CMK (cell line): ENCODE measurements at regions not wholly inside any gene's neighbourhood (a gene's known extent, or its start where the extent isn't known, plus 50 kb on each side); places are given as distances from the start of the nearest gene placed in this dataset.

Experiments
- DNase-seq: peaks from one replicate; pipeline ENCODE4 v3.0.0-alpha.2; 2010; ENCODE audit warnings: low read depth

DNA sequence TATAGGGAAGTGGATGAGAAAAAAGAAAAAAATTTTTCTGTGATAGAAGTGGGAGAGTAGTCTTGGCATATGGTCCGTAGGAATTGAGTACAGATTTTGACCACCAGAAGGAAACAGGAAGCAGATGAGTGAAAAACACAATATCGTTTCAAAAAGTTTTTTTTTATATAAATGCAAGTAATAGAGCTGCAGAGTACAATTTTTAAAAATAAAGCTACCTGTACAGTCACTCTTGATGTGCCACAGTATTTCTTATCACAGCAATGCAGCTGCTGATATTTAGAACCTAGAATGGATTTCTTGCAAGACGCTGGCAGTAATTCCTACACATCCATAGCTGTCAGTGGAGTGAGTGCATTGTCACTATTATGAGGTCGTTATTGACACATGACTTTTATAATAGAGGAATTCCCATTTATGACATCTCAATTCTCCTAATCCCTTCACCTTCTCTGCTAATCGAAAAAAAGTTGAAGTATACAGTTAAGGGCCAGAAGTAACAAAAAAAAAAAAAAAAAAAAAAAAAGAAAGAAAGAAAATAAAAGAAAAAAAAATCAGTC lies 477.7 kb downstream of the TAF11L14 start:
- DNase-seq, result no peak

DNA sequence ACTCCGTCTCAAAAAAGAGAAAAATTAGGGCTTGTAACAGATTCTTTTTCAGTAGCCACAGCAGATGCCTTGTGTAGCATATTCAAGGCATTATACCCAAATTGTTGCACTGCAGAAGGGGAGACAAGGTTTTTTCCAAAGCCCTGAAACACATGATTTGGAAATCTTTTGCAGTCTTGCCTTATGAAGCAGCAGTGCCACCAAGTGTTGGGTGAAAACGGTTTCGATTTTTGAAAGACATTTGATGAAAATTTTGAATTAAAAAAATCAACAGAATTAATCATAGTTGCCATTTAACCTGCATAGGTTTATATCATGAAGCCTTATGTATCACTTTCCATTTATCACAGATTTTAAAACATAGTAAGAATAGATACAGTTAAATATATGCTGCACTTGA lies 479.5 kb downstream of the TAF11L14 start:
- no peak for DNase-seq

DNA sequence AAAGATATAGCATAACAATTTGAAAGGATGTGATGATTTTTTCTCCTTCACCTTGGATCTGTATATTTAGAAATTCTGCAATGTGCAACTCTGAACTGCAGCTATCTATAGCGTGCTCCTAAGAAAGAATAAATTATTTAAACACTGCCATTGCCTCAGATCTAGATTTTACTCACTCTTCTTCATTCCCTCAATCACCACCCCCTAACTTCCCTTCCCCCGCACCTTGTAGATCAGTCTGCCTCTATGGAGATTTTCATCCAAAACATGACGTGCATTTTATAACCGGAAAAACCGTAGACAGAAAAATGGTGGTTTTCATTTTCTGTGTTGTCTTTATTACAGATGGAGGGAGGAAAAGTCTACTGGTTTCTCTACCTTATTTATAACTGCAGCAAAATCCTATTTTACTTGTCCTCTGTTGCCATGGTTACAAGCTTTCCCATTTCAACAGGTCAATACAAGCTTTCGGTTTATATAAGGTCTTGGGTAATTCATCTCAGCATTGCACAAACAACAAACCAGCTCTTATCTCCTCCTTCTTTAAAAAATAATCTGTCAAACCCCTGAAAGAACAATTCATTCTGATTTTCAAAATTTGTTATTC lies 480.0 kb downstream of the TAF11L14 start:
- no peak for DNase-seq

DNA sequence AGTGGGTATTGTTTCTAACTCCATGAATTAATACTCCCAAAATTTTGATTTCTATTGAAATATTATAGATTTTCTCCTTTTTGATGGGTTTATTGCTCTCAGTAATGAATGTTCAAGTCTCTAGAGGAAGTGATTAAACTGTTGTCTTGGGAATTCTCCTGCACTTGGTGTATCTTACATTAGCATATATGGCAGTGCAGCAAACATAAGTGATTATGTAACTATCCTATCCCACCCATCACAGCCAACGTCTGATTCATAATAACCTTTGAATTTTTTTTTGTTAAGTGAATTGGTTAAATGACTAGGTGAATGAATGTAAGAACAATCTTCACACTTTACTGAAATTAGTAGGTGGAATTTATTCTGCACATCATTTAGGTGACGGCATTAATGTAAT lies 483.7 kb downstream of the TAF11L14 start:
- DNase-seq, result no peak

DNA sequence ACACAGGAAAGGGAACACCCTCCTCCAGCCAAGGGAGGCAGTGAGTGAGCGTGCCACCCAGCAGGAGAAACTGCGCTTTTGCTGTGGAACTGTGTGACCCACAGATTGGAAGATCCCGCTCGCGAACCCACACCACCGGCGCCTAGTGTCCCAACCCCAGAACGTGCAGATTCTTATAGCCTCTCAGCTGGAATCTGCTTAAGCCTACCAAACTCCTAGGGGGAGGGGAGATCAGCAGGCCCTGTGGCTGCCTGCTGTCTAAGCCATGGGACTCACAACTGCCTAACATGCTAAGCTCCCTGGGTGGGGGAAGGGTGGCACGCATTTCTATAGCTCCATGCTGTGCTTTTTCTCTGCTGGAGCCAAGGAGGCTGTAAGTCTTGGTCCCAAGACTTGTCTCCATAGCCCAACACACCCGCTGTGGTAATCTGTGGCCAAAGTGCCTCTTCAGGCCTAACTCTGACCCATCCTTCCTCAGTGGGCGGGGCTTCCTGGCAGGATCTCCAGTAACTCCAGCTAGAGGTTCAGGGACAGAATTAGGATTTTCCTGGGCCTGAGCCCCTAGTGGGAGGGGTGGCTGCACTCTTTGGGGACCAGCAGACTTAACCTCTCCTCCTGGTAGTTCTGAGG lies 485.0 kb downstream of the TAF11L14 start:
- no peak for DNase-seq

DNA sequence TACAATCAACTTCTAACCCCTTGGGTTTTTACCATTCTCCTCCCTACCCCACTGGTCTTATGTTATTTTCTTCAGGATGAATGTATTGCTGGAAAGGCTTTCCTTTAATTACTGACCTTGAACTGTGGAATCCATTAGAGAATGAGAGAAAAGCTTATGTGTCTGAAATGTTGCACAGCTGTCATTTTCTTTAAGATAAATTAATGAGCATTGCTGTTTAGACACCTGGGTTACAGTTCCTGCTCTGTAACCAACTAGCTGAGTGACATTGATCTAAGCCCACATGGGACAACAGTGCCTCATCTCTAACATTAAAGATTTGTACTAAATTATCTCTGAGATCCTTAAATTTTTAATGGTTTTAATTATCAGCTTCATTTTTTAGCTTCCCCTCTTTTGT lies 507.0 kb downstream of the TAF11L14 start:
- no peak for DNase-seq

DNA sequence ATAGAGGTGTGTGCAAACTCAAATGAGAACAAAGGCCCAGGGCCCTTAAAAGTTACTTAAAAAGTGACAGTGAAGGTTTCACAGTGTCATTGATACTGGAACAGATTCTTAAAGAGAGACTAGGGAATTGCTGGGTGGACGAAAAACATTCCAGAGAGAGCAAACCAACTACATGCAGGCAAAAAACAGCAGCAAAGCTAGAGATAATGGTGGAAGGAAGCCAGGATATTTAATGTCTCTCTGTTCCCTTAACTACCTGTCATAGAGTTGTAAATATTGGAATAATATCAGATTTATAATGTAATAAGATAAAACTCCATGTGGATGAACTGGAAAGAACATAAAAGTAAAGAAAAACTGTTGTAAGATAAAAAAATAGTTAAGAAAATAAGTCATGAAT lies 508.6 kb downstream of the TAF11L14 start:
- DNase-seq, result no peak

DNA sequence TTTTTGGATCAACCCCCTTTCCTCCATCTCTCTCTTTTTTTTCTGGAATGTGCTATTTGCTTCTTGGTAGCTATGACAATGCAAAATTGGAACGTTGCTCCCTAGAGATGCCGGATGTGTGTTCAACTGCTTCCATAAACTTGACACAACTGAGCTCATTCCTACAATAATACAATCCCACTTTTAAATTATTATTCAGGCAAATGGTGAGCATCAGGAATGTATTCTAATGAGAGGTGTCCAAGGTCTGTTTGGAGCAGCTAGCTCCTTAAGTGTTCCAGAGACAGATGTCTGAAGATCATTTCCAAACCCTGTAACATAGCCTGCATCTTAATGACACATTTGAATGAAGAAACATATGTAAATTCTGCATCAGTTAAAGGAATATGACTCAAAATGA lies 518.4 kb downstream of the TAF11L14 start:
- no peak for DNase-seq

DNA sequence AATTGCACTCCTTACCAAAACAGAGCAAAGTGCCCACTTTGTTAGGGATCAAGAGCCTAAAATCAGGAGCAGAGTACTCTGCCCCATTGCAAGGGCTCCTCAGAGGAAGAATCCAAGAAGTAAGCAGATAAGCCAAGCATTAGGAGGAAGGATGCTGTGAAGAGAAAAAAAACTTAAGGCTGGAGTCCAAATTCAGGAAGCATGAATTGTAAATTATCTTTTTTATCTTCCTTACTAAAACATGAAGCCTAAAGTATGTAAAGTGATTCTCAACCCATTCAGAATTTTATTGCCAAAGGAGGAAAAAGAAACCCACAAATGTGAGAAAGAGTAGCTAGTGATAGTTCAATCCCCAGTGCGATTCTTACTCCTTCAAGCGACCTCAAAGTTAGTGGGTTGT lies 523.9 kb downstream of the TAF11L14 start:
- no peak for DNase-seq

DNA sequence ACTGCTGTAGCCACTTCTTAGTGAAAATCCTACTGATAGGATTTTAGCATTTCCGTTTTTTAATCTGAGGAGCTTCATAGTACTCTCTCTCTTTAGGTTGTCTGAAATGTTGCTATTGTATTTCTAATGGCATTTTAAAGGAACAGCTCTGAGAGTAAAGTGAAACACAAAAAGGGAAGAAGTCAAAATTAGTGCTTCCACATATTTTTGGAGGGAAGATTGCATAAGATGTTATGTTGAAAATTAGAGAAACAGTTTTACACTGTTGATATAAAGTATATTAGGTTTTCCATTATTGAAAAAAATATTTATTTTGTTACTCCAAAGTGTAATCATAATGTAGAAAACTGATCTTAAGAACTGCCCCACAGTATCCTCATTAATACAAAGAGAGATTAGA lies 525.1 kb downstream of the TAF11L14 start:
- DNase-seq, result no peak

DNA sequence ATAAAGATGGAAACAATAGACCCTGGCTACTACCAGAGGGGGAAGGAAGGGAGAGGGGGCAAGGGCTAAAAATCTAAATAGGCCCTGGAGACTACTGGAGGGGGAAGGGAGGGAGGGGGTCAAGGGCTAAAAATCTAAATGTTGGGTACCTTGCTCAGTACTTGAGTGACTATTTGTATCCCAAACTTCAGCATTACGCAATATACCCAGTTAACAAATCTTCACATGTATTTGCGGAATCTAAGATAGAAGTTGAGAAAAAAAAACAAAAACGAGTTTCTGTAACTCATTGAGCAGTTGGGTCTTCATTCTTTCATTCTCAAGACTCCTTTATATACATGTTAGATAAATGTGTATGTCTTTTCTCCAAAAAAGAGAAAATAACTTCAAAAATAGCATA lies 537.4 kb downstream of the TAF11L14 start:
- no peak for DNase-seq

DNA sequence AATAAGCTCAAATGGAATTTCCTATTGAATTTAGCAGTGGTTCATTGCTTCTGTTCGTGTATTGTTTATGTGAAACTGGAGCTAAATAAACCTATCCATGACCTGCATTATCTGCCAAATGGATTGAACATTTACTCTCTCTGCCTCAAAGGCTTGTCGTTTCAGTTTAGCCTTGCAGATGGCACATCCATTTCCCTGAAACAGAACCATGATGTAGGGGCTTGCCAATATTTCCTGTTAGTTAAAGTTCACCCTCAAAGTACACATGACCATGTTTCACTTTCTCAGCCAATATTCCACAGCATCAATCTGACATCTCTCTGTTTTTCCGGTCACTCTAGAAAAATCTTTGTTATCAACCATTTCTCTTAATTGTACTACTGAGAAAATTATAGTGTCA lies 545.3 kb downstream of the TAF11L14 start:
- no peak for DNase-seq

DNA sequence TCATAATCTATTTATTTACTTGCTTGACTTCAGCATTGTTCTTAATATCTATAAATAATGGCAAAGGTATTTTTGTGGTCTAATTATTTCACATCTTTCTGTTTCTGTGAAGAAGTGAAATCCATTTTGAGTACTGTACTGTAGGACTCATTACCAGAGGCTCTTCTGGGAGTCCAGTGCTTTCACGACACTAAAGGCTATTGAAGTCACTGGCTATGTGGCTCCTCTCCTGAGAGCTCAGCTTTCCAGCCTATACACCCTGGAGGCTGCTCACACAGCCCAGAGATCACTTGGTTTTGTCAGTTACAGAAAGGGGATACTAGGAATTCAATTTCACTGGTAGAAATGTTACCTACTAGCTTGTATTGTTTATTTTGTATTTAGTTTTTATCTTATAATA lies 547.3 kb downstream of the TAF11L14 start:
- DNase-seq, result no peak

DNA sequence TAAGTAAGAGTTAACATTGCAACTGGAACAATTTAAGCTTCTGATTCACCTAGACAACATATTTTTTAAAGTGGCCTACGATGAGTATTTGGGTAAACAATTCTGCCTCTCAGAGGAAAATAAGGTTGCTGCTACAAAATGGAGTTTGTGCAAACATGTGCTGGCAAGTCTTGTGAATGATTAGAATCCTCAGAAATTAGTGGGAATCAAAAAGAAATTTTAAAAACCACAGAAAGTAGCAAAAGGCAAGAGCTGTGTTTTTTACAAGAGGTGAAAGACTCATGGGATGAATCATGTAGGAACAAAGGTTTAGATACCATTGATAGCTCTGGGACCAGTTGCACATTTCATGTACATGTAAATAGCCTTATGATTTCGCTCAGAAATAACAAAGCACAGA lies 561.6 kb downstream of the TAF11L14 start:
- DNase-seq, result no peak

DNA sequence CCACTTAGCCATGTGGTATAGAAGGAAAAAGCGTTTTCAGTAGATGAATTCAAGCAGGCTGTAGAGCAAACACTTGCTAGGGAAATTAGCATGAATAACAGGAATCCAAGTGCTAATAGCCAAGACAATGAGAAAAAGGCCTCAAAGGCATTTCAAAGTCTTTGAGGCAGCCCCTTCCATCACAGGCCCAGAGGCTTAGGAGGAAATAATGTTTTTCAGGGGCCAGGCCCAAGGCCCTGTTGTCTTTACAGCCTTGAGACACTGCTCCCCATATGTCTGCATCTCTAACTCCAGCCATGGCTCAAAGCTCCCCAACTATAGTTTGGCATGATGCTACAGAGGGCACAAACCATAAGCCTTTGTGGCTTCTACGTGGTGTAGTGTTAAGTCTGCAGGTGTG lies 563.5 kb downstream of the TAF11L14 start:
- no peak for DNase-seq

DNA sequence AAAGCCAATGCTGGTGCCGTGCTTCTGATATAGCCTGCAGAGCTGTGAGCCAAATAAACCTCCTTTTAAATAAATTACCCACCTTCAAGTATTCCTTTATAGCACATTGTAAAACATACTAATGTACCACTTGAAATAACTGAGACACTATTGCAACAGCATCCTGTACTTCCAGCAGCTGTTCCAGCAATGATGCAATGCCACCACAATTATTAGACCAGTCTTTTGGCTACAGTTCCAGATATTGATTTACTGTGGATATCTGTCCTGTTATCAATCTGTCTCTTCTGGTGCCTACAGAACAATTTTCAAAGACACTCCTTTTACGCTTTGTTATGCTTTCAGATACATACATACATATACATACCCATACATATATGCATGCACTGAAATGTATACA lies 567.9 kb downstream of the TAF11L14 start:
- no peak for DNase-seq

DNA sequence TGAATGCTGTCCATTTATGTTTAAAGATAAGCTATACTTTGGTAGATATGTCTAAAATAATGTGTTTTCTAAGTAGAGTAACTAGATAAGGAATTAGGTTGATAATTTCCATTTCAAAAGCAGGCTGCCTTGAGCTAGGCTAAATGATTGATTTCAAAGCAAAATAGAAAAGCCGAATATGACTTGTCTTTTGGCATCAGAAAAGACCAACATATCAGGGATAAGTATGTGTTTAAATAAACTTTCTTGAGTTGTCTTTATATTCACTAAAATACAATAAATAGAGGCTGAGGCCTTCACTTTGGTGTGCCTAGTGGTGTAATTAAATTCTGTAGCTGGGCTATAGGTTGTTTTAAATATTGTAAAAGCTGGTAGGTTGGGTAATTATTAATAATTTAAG lies 569.0 kb downstream of the TAF11L14 start:
- DNase-seq, result no peak

DNA sequence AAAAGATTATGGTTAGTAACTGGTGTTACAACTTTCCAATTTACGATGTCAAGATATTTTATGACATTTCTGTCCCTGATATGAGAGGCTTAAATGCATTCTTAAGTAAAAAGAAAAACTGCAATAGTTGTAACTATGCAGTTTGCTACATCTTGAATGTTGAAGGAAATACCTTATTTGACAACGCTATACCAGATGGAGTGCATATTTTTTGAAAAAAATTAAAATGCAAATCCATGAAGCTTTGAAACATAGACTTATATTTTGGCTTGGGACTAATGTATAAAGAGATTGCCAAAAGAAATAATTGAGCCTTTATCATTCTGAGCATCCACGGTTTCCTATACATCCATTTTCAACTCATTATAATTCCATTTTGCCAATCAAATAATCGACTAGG lies 579.4 kb downstream of the TAF11L14 start:
- DNase-seq, result no peak

DNA sequence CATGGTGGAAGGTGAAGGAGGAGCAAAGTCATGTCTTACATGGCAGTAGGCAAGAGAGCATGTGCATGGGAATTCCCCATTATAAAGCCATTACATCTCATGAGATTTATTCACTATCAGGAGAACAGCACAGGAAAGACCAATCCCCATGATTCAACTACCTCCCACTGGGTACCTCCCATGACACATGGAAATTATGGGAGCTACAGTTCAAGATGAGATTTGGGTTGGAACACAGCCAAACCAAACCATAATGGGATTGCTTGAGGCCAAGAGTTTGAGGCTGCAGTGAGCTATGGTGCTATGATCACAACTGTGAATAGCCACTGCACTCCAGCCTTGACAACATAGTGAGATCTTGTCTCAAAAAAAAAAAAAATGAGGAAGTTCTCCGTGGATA lies 581.8 kb downstream of the TAF11L14 start:
- DNase-seq, result no peak

DNA sequence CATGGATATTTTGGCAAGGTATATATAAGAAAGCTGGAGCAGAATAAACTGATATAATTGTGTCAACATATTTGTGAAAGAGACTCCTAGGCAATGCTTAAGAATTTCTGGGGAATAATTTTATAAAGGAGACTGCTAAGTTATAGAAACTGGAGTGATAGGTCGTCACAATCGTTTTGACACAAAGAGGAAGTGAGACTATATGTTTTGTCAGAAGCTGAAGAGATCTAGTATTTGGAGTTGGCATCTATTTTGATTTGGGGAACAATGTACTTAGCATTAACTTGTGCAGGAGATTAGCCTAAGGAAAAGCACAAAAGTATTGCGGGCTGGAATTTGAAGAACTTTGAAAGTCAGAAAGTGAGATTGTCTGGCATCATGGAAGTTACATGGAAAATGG lies 582.5 kb downstream of the TAF11L14 start:
- no peak for DNase-seq

DNA sequence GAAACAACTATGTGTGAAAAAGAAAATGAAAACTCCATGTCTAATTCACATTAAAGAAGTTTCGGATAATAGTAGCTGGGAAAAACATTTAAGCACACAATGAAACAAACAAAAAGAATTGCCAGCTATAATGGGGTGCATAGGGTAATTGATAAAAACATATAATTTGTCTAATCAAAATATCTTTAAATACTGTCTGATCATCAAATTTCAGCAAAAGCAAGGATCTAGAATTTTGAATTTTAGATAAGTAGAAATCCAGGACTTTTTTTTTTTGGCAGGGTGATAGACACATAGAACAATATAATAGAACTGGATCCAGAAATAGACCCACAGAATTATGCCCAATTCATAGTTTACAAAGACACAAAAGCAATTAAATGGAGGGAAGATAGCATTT lies 585.0 kb downstream of the TAF11L14 start:
- DNase-seq, result no peak

DNA sequence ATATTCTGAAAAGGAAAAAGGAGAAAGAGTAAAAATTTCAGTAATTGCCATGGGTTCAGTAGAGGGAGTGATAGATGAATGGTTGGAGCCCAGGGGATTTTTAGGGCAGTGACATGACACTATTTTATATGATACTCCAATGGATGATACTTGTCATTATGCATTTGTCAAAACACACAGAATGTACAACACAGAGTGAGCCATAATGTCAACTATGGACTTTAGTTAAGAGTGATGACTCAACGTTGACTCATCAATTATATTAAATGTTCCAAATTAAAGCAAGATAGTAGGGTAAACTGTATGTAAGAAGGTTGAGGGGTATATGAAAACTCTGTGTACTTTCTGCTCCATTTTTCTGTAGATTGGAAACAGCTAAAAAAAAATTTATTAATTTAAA lies 586.4 kb downstream of the TAF11L14 start:
- DNase-seq, result no peak

DNA sequence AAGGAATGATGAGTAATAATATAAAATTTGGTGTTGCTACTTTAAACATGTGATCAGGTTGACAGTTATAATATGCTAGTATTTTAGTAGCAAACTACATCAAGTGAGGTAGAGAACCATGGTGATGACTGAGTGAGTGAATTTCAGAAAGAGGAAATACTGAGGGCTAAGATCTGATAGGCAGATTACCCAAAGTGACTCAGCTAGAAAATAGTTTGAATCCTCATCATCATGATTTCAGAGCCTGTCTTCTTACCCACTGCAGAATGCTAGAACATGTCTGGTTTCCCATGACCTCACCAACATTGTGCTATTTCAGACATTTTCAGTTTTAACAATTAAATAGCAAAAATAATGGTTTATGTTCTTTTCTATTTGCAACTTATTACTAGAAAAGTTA lies 602.1 kb downstream of the TAF11L14 start:
- no peak for DNase-seq

DNA sequence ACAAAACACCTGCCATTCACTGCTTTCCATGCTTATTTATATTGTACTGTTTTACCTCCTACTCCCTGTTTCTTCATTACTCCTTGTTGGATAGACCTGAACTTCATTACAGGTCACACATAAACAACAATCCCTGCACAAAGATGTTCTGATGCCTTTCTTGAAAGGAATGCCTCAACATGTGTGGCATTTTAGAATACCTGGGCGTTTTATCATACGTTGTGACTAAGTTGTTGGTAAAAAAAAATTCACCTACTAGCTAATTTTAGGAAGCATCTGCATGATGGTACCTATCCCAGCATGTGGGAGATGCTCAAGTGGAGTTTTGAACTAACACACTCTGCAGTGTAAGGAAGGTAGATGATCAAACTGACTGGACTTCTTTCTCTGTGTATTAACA lies 604.1 kb downstream of the TAF11L14 start:
- DNase-seq, result no peak
